SK-N-SH (cell line): ENCODE measurements at regions not wholly inside any gene's neighbourhood (a gene's known extent, or its start where the extent isn't known, plus 50 kb on each side); places are given as distances from the start of the nearest gene placed in this dataset.

Experiments
- CTCF ChIA-PET: fragments of 300-600, 350-600 bp; formaldehyde crosslinking; extraction: SDS; loops from one replicate; lab custom pipeline; 2021; lab: Yijun Ruan, JAX
- POLR2A ChIA-PET: fragments of 350-600 bp; sonication (Branson Sonifier 250); formaldehyde crosslinking; extraction: SDS; loops from one replicate; lab custom pipeline; 2020; ENCODE audit warnings: antibody characterized with exemption, inconsistent platforms; lab: Yijun Ruan, JAX
- DNase-seq: peaks from one replicate; pipeline ENCODE4 v3.0.0; 2012
- H2AFZ ChIP-seq: fragments of 200-600 bp; sonication (generic); 2 replicates; pipeline ENCODE4 v1.8.1; 2016; ENCODE audit warnings: antibody characterized with exemption, mild to moderate bottlenecking, low read depth
- H3F3A ChIP-seq: fragments of 200-600 bp; sonication (generic); replicated peaks from 2 replicates; pipeline ENCODE3; 2016; ENCODE audit warnings: antibody characterized with exemption, mild to moderate bottlenecking; ENCODE audit not compliant: insufficient read depth
- H3K27ac ChIP-seq, 2 experiments: fragments of 200-500 bp in 1 of 2; fragments of 200-600 bp in 1 of 2; sonication (Bioruptor generic) in 1 of 2; sonication (generic), shearing (Covaris generic) in 1 of 2; 2 replicates each; pipeline versions ENCODE4 v1.5.1 to v1.6.1; 2014 to 2016; ENCODE audit warnings: low read depth in 2 of 2, inconsistent platforms in 1 of 2, low read length in 1 of 2, mild to moderate bottlenecking in 1 of 2, mixed read lengths in 1 of 2
- H3K27me3 ChIP-seq: fragments of 200-600 bp; sonication (generic), shearing (Covaris generic); 2 replicates; pipeline ENCODE4 v1.6.1; 2016; ENCODE audit warnings: mixed run types; ENCODE audit not compliant: insufficient read depth
- H3K36me3 ChIP-seq, 2 experiments: fragments of 200-500 bp in 1 of 2; fragments of 200-600 bp in 1 of 2; sonication (Bioruptor generic) in 1 of 2; sonication (generic) in 1 of 2; replicated peaks in 1 of 2; 2 replicates each; pipeline versions ENCODE3 to v1.5.1; 2014 to 2016; ENCODE audit warnings: low read length in 1 of 2, mild to moderate bottlenecking in 1 of 2; ENCODE audit not compliant: insufficient read depth in 2 of 2, control insufficient read depth in 1 of 2
- H3K4me1 ChIP-seq, 2 experiments: fragments of 200-500 bp in 1 of 2; fragments of 200-600 bp in 1 of 2; sonication (Bioruptor generic) in 1 of 2; sonication (generic), shearing (Covaris generic) in 1 of 2; 2 replicates each; pipeline versions ENCODE4 v1.5.1 to v1.6.1; 2014 to 2016; ENCODE audit warnings: low read depth in 1 of 2, low read length in 1 of 2, mixed run types in 1 of 2; ENCODE audit not compliant: insufficient read depth in 2 of 2, control insufficient read depth in 1 of 2
- H3K4me2 ChIP-seq: fragments of 200-600 bp; sonication (generic), shearing (Covaris generic); 2 replicates; pipeline ENCODE4 v1.6.1; 2017; ENCODE audit warnings: mixed run types
- H3K4me3 ChIP-seq, 2 experiments: fragments of 200-500 bp in 1 of 2; fragments of 200-600 bp in 1 of 2; sonication (Bioruptor generic) in 1 of 2; sonication (generic), shearing (Covaris generic) in 1 of 2; 2 replicates each; pipeline versions ENCODE4 v1.5.1 to v1.8.1; 2014 to 2016; ENCODE audit warnings: low read depth in 2 of 2, inconsistent platforms in 1 of 2, low read length in 1 of 2, mild to moderate bottlenecking in 1 of 2, mixed read lengths in 1 of 2, moderate library complexity in 1 of 2
- H3K79me2 ChIP-seq: fragments of 200-600 bp; sonication (generic); 2 replicates; pipeline ENCODE4 v1.8.1; 2017; ENCODE audit warnings: mild to moderate bottlenecking; ENCODE audit not compliant: insufficient read depth
- H3K9ac ChIP-seq: fragments of 200-600 bp; sonication (generic); 2 replicates; pipeline ENCODE4 v1.6.1; 2017; ENCODE audit warnings: mixed run types
- H3K9me2 ChIP-seq: fragments of 200-600 bp; sonication (generic); 2 replicates; pipeline ENCODE4 v1.6.1; 2017; ENCODE audit warnings: mixed run types
- H3K9me3 ChIP-seq: fragments of 200-600 bp; sonication (generic); 2 replicates; pipeline ENCODE4 v1.6.1; 2017; ENCODE audit warnings: mixed run types, mild to moderate bottlenecking, moderate library complexity
- H4K20me1 ChIP-seq: fragments of 200-600 bp; sonication (generic); 2 replicates; pipeline ENCODE4 v1.6.1; 2017; ENCODE audit warnings: mild to moderate bottlenecking, mixed run types; ENCODE audit not compliant: insufficient read depth
- ELF1 ChIP-seq: IDR thresholded peaks from 2 replicates; pipeline ENCODE4 v1.4.0; 2012
- EP300 ChIP-seq, 2 experiments: IDR thresholded peaks; 2 replicates each; pipeline versions ENCODE4 v1.4.0 to v1.6.1; 2012; ENCODE audit warnings: borderline replicate concordance in 1 of 2, low read depth in 1 of 2, low read length in 1 of 2
- FOXM1 ChIP-seq: IDR thresholded peaks from 2 replicates; pipeline ENCODE4 v1.4.0; 2012; ENCODE audit warnings: low read depth, mild to moderate bottlenecking
- GABPA ChIP-seq: IDR thresholded peaks from 2 replicates; pipeline ENCODE4 v1.4.0; 2012; ENCODE audit warnings: low read depth, mild to moderate bottlenecking
- GATA2 ChIP-seq: sonication (generic); formaldehyde crosslinking; IDR thresholded peaks from 2 replicates; pipeline ENCODE4 v1.5.0; 2020; ENCODE audit warnings: mild to moderate bottlenecking, missing genetic modification reagents
- MAX ChIP-seq: IDR thresholded peaks from 2 replicates; pipeline ENCODE4 v1.4.0; 2012; ENCODE audit warnings: low read depth
- PBX3 ChIP-seq: IDR thresholded peaks from 2 replicates; pipeline ENCODE4; 2012
- REST ChIP-seq: IDR thresholded peaks from 2 replicates; pipeline ENCODE4 v1.6.1; 2012; ENCODE audit warnings: mild to moderate bottlenecking, low read depth, low read length, moderate library complexity
- RFX5 ChIP-seq: IDR thresholded peaks from 2 replicates; pipeline ENCODE4 v1.6.1; 2012; ENCODE audit warnings: mild to moderate bottlenecking, improper control_type of control experiment, low read length
- TAF1 ChIP-seq: IDR thresholded peaks from 2 replicates; pipeline ENCODE4 v1.6.1; 2012; ENCODE audit warnings: low read depth, mild to moderate bottlenecking, low read length, moderate library complexity, borderline replicate concordance
- USF2 ChIP-seq: fragments of 150-350 bp; IDR thresholded peaks from 2 replicates; pipeline ENCODE4 v1.6.1; 2017; ENCODE audit warnings: antibody characterized with exemption, low read length, low read depth, borderline replicate concordance
- WGBS: methylation state at CpG from one replicate; pipeline ENCODE4 v1.1.6; 2017; ENCODE audit warnings: low lambda C conversion rate; 5-methylcytosine and 5-hydroxymethylcytosine counted together
- TF ChIP-seq, protein P1 (sequence below): IDR thresholded peaks from 2 replicates; pipeline ENCODE4 v1.4.0; 2012; ENCODE audit warnings: low read depth, borderline replicate concordance
- TF ChIP-seq, protein P2 (sequence below): fragments of 150-350 bp; IDR thresholded peaks from 2 replicates; pipeline ENCODE4 v1.6.1; 2016; ENCODE audit warnings: mild to moderate bottlenecking, low read depth, low read length

DNA sequence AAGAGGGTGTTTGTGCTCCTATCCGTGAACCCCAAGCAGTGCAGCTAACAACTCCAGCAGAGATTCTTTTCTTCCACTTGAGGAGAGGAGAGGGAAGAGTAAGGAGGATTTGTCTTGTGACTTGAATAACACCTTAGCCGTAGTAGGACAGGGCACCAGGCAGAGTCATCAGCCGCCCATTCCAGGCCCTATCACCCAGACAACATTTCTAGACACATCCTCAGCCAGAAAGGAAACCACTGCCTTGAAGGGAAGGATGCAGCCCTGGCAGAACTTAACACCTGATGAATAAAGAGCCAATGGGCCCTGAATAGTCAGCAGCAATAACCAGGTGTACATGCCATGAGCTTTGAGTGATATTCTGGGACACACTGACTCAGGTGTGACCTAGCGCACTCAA lies 1013.0 kb upstream of the COX7C start:
- CTCF ChIA-PET, result no interaction called here
- H3K4me3 ChIP-seq, result no peak overlapping the region

More for the DNA sequence above, 1013.0 kb upstream of the COX7C start:
- Histone ChIP-seq H3K4me1 (no peaks in the 10 kb centered on the region), H3K4me2 (no peak overlapping the region), H3K27ac (no peak overlapping the region), H4K20me1 (no peaks in the 10 kb centered on the region), H3K9ac (no peak overlapping the region), H3K9me3 (no peaks in the 10 kb centered on the region), H3K27me3 (no peaks in the 10 kb centered on the region), H3F3A (no peaks in the 10 kb centered on the region), H3K79me2 (no peaks in the 10 kb centered on the region)
- DNase-seq, result no peak
- WGBS, result 35% methylated on average over 4 of the region's 4 CpGs
- no peak for TF ChIP-seq FOXM1
- TF ChIP-seq MAX, result no peak
- TF ChIP-seq RFX5, result no peak
- TF ChIP-seq USF2, result no peak
- no peak for TF ChIP-seq ELF1
- TF ChIP-seq, protein P1, sequence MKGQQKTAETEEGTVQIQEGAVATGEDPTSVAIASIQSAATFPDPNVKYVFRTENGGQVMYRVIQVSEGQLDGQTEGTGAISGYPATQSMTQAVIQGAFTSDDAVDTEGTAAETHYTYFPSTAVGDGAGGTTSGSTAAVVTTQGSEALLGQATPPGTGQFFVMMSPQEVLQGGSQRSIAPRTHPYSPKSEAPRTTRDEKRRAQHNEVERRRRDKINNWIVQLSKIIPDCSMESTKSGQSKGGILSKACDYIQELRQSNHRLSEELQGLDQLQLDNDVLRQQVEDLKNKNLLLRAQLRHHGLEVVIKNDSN, result no peak
- no peak for TF ChIP-seq TAF1
- TF ChIP-seq GABPA, result no peak
- no peak for TF ChIP-seq PBX3
- no peak for TF ChIP-seq EP300 (IDR thresholded peaks at IDR 0.05; ENCODE audit: borderline replicate concordance in 1 of 2, low read depth in 1 of 2, low read length in 1 of 2)
- TF ChIP-seq REST, result no peak
- TF ChIP-seq GATA2 (CRISPR knock-in tag), result no peak
- TF ChIP-seq, protein P2, sequence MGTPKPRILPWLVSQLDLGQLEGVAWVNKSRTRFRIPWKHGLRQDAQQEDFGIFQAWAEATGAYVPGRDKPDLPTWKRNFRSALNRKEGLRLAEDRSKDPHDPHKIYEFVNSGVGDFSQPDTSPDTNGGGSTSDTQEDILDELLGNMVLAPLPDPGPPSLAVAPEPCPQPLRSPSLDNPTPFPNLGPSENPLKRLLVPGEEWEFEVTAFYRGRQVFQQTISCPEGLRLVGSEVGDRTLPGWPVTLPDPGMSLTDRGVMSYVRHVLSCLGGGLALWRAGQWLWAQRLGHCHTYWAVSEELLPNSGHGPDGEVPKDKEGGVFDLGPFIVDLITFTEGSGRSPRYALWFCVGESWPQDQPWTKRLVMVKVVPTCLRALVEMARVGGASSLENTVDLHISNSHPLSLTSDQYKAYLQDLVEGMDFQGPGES, result no peak
- TF ChIP-seq, all 33 proteins: peak for 0
- POLR2A ChIA-PET, result no interaction called here
- Histone ChIP-seq H3K36me3 (no peaks in the 10 kb centered on the region), H2AFZ (no peak overlapping the region), H3K9me2 (no peaks in the 10 kb centered on the region)
